Ishikawa (cell line): ENCODE measurements at regions not wholly inside any gene's neighbourhood (a gene's known extent, or its start where the extent isn't known, plus 50 kb on each side); places are given as distances from the start of the nearest gene placed in this dataset.

ENCODE experiments used
- CEBPB ChIP-seq: IDR thresholded peaks from 2 replicates; pipeline ENCODE4 v1.6.1; 2012
- EGR1 ChIP-seq: IDR thresholded peaks from 2 replicates; pipeline ENCODE4 v1.6.1; 2012
- EP300 ChIP-seq: IDR thresholded peaks from 2 replicates; pipeline ENCODE4 v1.6.1; 2012; ENCODE audit warnings: borderline replicate concordance
- FOXM1 ChIP-seq: IDR thresholded peaks from 2 replicates; pipeline ENCODE4 v1.6.1; 2012; ENCODE audit warnings: low read depth, borderline replicate concordance
- MAX ChIP-seq: IDR thresholded peaks from 2 replicates; pipeline ENCODE4 v1.6.1; 2012
- RAD21 ChIP-seq: IDR thresholded peaks from 2 replicates; pipeline ENCODE4 v1.6.1; 2012; ENCODE audit warnings: low read depth
- TAF1 ChIP-seq: IDR thresholded peaks from 2 replicates; pipeline ENCODE4 v1.6.1; 2012; ENCODE audit warnings: low read depth, mild to moderate bottlenecking
- TCF12 ChIP-seq: IDR thresholded peaks from 2 replicates; pipeline ENCODE4 v1.6.1; 2012; ENCODE audit warnings: low read depth
- TEAD4 ChIP-seq: IDR thresholded peaks from 2 replicates; pipeline ENCODE4 v1.6.1; 2012
- USF1 ChIP-seq: IDR thresholded peaks from 2 replicates; pipeline ENCODE4 v1.6.1; 2012
- YY1 ChIP-seq: IDR thresholded peaks from 2 replicates; pipeline ENCODE4 v1.6.1; 2012; ENCODE audit warnings: low read depth

GRCh38 chr1:9478021-9478420 lies 61.2 kb upstream of the SLC25A33 start:
- TF ChIP-seq USF1 (no peak), RAD21 (no peak), FOXM1 (no peak), MAX (no peak), EP300 (no peak), TAF1 (no peak), CEBPB (no peak), YY1 (no peak), TCF12 (no peak), EGR1 (no peak), TEAD4 (no peak)
